IMR-90 (cell line): ENCODE measurements at regions not wholly inside any gene's neighbourhood (a gene's known extent, or its start where the extent isn't known, plus 50 kb on each side); places are given as distances from the start of the nearest gene placed in this dataset.

Experiments
- ATAC-seq: fragments of 200-7000 bp; cut with Tn5 transposase; 2 replicates; pipeline ENCODE4 v1.9.1; 2020; ENCODE audit warnings: low read depth, mild to moderate bottlenecking, moderate library complexity
- BruUV-seq: library from RNA; stranded (reverse); fragments of 400-500 nt; replicated peaks from 2 replicates; lab custom pipeline; 2021; lab: Mats Ljungman, UMichigan
- CTCF ChIA-PET: fragments of 300-600 bp; formaldehyde crosslinking; extraction: SDS; loops from one replicate; lab custom pipeline; 2021; ENCODE audit warnings: antibody characterized with exemption; lab: Yijun Ruan, JAX
- POLR2A ChIA-PET: fragments of 300-600 bp; sonication (Branson Sonifier 250); formaldehyde crosslinking; loops from one replicate; lab custom pipeline; 2022; ENCODE audit warnings: antibody characterized with exemption; ENCODE audit not compliant: unreplicated experiment; lab: Charles Lee
- DNase-seq: peaks from one replicate; pipeline ENCODE4 v3.0.0; 2013
- H2AFZ ChIP-seq: replicated peaks from 2 replicates; pipeline ENCODE3; 2013; ENCODE audit warnings: low read length, mild to moderate bottlenecking; ENCODE audit not compliant: poor library complexity
- H2AK5ac ChIP-seq: 2 replicates; pipeline ENCODE4 v1.6.1; 2013; ENCODE audit warnings: low read depth, low read length, inconsistent platforms
- H2AK9ac ChIP-seq: replicated peaks from 2 replicates; pipeline ENCODE3; 2013; ENCODE audit warnings: mild to moderate bottlenecking, low read depth, low read length, moderate library complexity; ENCODE audit not compliant: poor library complexity
- H2BK120ac ChIP-seq: 2 replicates; pipeline ENCODE4 v1.6.1; 2013; ENCODE audit warnings: low read depth, low read length, inconsistent platforms
- H2BK15ac ChIP-seq: 3 replicates; pipeline ENCODE4 v1.6.1; 2013; ENCODE audit warnings: low read depth, low read length, inconsistent platforms
- H2BK20ac ChIP-seq: 2 replicates; pipeline ENCODE4 v1.6.1; 2013; ENCODE audit warnings: low read depth, mild to moderate bottlenecking, inconsistent platforms, low read length, moderate library complexity
- H2BK5ac ChIP-seq: 2 replicates; pipeline ENCODE4 v1.6.1; 2013; ENCODE audit warnings: mild to moderate bottlenecking, low read depth, low read length, inconsistent platforms; ENCODE audit not compliant: poor library complexity, severe bottlenecking
- H3K14ac ChIP-seq: replicated peaks from 2 replicates; pipeline ENCODE4 v1.6.1; 2013; ENCODE audit warnings: low read depth, low read length, inconsistent platforms
- H3K18ac ChIP-seq: 2 replicates; pipeline ENCODE4 v1.6.1; 2013; ENCODE audit warnings: low read depth, low read length, control low read depth
- H3K23ac ChIP-seq: 2 replicates; pipeline ENCODE4 v1.6.1; 2013; ENCODE audit warnings: low read depth, low read length, inconsistent platforms
- H3K27ac ChIP-seq: 2 replicates; pipeline ENCODE4 v1.5.1; 2013; ENCODE audit warnings: mild to moderate bottlenecking, control low read depth, low read length; ENCODE audit not compliant: insufficient read depth
- H3K27me3 ChIP-seq: 2 replicates; pipeline ENCODE4 v1.6.1; 2013; ENCODE audit warnings: low read length; ENCODE audit not compliant: control insufficient read depth, insufficient read depth
- H3K36me3 ChIP-seq: 2 replicates; pipeline ENCODE4 v1.6.1; 2013; ENCODE audit warnings: low read length, mixed read lengths; ENCODE audit not compliant: control insufficient read depth, insufficient read depth
- H3K4ac ChIP-seq: 2 replicates; pipeline ENCODE4 v1.6.1; 2013; ENCODE audit warnings: low read depth, low read length, inconsistent platforms
- H3K4me1 ChIP-seq: 2 replicates; pipeline ENCODE4 v1.6.1; 2013; ENCODE audit warnings: low read length, mixed read lengths; ENCODE audit not compliant: control insufficient read depth, insufficient read depth
- H3K4me2 ChIP-seq: 2 replicates; pipeline ENCODE4 v1.6.1; 2013; ENCODE audit warnings: low read depth, mild to moderate bottlenecking, control low read depth, low read length, moderate library complexity
- H3K4me3 ChIP-seq: 2 replicates; pipeline ENCODE4 v1.5.1; 2013; ENCODE audit warnings: low read depth, mild to moderate bottlenecking, control low read depth, low read length, moderate library complexity; ENCODE audit not compliant: insufficient read depth
- H3K56ac ChIP-seq: 2 replicates; pipeline ENCODE4 v1.6.1; 2013; ENCODE audit warnings: low read length, inconsistent platforms; ENCODE audit not compliant: insufficient read depth; ENCODE audit errors: extremely low read depth
- H3K79me1 ChIP-seq, 2 experiments: 2 replicates each; pipeline ENCODE4 v1.6.1; 2013; ENCODE audit warnings: low read length in 2 of 2, inconsistent platforms in 1 of 2, low read depth in 1 of 2
- H3K9ac ChIP-seq: 2 replicates; pipeline ENCODE4 v1.6.1; 2013; ENCODE audit warnings: low read depth, low read length, control low read depth
- H3K9me1 ChIP-seq: 2 replicates; pipeline ENCODE4 v1.6.1; 2013; ENCODE audit warnings: low read length, inconsistent platforms; ENCODE audit not compliant: insufficient read depth
- H3K9me3 ChIP-seq: 2 replicates; pipeline ENCODE4 v1.6.1; 2013; ENCODE audit warnings: low read length; ENCODE audit not compliant: control insufficient read depth, insufficient read depth
- H4K20me1 ChIP-seq: 2 replicates; pipeline ENCODE4 v1.6.1; 2013; ENCODE audit warnings: low read length, inconsistent platforms; ENCODE audit not compliant: insufficient read depth
- H4K5ac ChIP-seq: 2 replicates; pipeline ENCODE4 v1.6.1; 2013; ENCODE audit warnings: mild to moderate bottlenecking, low read depth, low read length, control low read depth
- H4K8ac ChIP-seq, 2 experiments: 2 replicates each; pipeline ENCODE4 v1.6.1; 2013; ENCODE audit warnings: low read depth in 2 of 2, low read length in 2 of 2, control low read depth in 1 of 2, inconsistent platforms in 1 of 2
- H4K91ac ChIP-seq: 2 replicates; pipeline ENCODE4 v1.6.1; 2013; ENCODE audit warnings: low read depth, low read length, inconsistent platforms; ENCODE audit not compliant: insufficient read depth
- CHD1 ChIP-seq: IDR thresholded peaks from 2 replicates; pipeline ENCODE4 v1.6.1; 2012; ENCODE audit warnings: low read depth, low read length, improper control_type of control experiment
- FOS ChIP-seq: fragments of 150-350 bp; IDR thresholded peaks from 2 replicates; pipeline ENCODE4 v1.6.1; 2016; ENCODE audit warnings: low read depth, low read length
- WGBS, 2 experiments: methylation state at CpG; one replicate each; pipeline versions ENCODE4 v1.1.5 to v1.1.7; 2013; ENCODE audit warnings: missing lambda C conversion rate in 2 of 2; ENCODE audit not compliant: insufficient read length in 1 of 2; ENCODE audit errors: extremely low coverage in 2 of 2; 5-methylcytosine and 5-hydroxymethylcytosine counted together
- dilution Hi-C: fragments of 300-500 bp; cut with HindIII; formaldehyde crosslinking; loops from one replicate; pipeline ENCODE4 v1.14.3; 2018; ENCODE audit warnings: low sequenced_read_pairs; ENCODE audit not compliant: unreplicated experiment
- in situ Hi-C: fragments of 300-500 bp; cut with MboI; formaldehyde crosslinking; loops from 3 replicates; pipeline ENCODE4 v1.14.3; 2019; ENCODE audit warnings: low sequenced_read_pairs, inconsistent platforms, mixed read lengths
- intact Hi-C: fragments of 100-400 bp; cut with micrococcal nuclease; formaldehyde crosslinking; loops from 2 replicates; pipeline ENCODE4 v1.10.0; 2022
- TF ChIP-seq, protein P1 (sequence below): conservative IDR thresholded peaks from 2 replicates; pipeline ENCODE4 v1.5.1; 2012; ENCODE audit warnings: mild to moderate bottlenecking, low read depth, low read length, improper control_type of control experiment

DNA sequence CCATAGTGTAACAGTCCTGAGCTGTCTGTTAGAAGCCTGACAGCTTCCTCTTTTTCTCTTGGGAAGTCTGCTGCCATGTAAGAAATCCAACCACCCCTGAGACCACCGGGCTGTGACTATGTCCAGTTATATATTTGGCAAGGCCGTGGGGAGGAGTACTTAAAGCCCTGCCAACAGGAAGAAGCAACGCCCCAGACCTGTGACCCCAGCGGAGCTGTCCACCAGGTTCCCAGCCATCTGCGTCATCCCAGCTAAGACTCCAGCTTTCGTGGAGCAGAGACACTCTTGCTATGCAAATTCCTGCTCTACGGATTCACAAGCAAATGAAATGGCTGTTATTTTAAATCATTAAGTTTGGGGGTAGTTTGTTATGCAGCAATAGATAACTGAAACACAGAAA, 417.3 kb downstream of the TLE4 start:
- ATAC-seq: no peak
- Histone ChIP-seq H2BK15ac (no peak overlapping the region), H2BK20ac (no peak overlapping the region), H3K27ac (no peak overlapping the region), H3K23ac (no peak overlapping the region), H3K36me3 (no peaks in the 10 kb centered on the region), H3K9me3 (no peaks in the 10 kb centered on the region), H3K27me3 (peaks cover 4% of the 10 kb centered on the region), H3K4me1 (no peaks in the 10 kb centered on the region), H4K20me1 (no peaks in the 10 kb centered on the region), H3K18ac (no peak overlapping the region), H2AFZ (no peak overlapping the region), H3K4me3 (no peak overlapping the region), H4K5ac (no peak overlapping the region), H4K8ac (no peak overlapping the region), H2AK9ac (no peak overlapping the region), H3K14ac (no peak overlapping the region), H4K91ac (no peak overlapping the region), H3K79me1 (no peaks in the 10 kb centered on the region), H3K4me2 (no peak overlapping the region), H2BK5ac (no peak overlapping the region), H3K56ac (no peak overlapping the region), H3K9ac (no peak overlapping the region), H2AK5ac (no peak overlapping the region), H3K4ac (no peak overlapping the region), H3K9me1 (no peaks in the 10 kb centered on the region), H2BK120ac (no peak overlapping the region)
- dilution Hi-C loops: no loop called here
- BruUV-seq: no TSS peak
- ChIA-PET CTCF (no interaction called here), POLR2A (no interaction called here)
- no peak for TF ChIP-seq CHD1
- no peak for TF ChIP-seq FOS
- TF ChIP-seq, protein P1, sequence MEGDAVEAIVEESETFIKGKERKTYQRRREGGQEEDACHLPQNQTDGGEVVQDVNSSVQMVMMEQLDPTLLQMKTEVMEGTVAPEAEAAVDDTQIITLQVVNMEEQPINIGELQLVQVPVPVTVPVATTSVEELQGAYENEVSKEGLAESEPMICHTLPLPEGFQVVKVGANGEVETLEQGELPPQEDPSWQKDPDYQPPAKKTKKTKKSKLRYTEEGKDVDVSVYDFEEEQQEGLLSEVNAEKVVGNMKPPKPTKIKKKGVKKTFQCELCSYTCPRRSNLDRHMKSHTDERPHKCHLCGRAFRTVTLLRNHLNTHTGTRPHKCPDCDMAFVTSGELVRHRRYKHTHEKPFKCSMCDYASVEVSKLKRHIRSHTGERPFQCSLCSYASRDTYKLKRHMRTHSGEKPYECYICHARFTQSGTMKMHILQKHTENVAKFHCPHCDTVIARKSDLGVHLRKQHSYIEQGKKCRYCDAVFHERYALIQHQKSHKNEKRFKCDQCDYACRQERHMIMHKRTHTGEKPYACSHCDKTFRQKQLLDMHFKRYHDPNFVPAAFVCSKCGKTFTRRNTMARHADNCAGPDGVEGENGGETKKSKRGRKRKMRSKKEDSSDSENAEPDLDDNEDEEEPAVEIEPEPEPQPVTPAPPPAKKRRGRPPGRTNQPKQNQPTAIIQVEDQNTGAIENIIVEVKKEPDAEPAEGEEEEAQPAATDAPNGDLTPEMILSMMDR: no peak
- 83% methylated on average over 1 of the region's 7 CpGs; no CpG with 5 or more reads in 1 of the 2 experiments for WGBS, 2 experiments
- in situ Hi-C loops: no loop called here
- intact Hi-C loops: no loop called here
- no peak for DNase-seq
